SU-DHL-6 (cell line): ENCODE measurements at regions not wholly inside any gene's neighbourhood (a gene's known extent, or its start where the extent isn't known, plus 50 kb on each side); places are given as distances from the start of the nearest gene placed in this dataset.

ENCODE experiments used
- H2AFZ ChIP-seq: fragments of 200-600 bp; sonication (generic); 2 replicates; pipeline ENCODE4 v1.6.1; 2014; ENCODE audit warnings: low read depth, mild to moderate bottlenecking, moderate library complexity, mixed read lengths, antibody characterized with exemption, low read length; ENCODE audit not compliant: severe bottlenecking
- H3F3A ChIP-seq: fragments of 200-600 bp; shearing (Covaris generic); 2 replicates; pipeline ENCODE4 v1.6.0; 2016; ENCODE audit warnings: antibody characterized with exemption, mild to moderate bottlenecking; ENCODE audit not compliant: insufficient read depth
- H3K27ac ChIP-seq: fragments of 200-600 bp; sonication (generic); 2 replicates; pipeline ENCODE4 v1.5.1; 2016; ENCODE audit warnings: low read depth, mild to moderate bottlenecking, low read length, moderate library complexity, mixed read lengths
- H3K27me3 ChIP-seq: fragments of 200-600 bp; sonication (generic), shearing (Covaris generic); 2 replicates; pipeline ENCODE4 v1.6.0; 2014; ENCODE audit warnings: mild to moderate bottlenecking, low read length
- H3K36me3 ChIP-seq: fragments of 200-600 bp; sonication (generic); 2 replicates; pipeline ENCODE4 v1.6.1; 2014; ENCODE audit warnings: mild to moderate bottlenecking, low read length, mixed read lengths
- H3K4me2 ChIP-seq: fragments of 300-600, 200-600 bp; shearing (Covaris generic), sonication (generic); 2 replicates; pipeline ENCODE4 v1.6.0; 2014; ENCODE audit warnings: low read length, low read depth, mild to moderate bottlenecking; ENCODE audit not compliant: poor library complexity, severe bottlenecking
- H3K4me3 ChIP-seq: fragments of 200-600 bp; sonication (generic); 2 replicates; pipeline ENCODE4 v1.5.1; 2014; ENCODE audit warnings: antibody characterized with exemption, low read length, mild to moderate bottlenecking, mixed read lengths; ENCODE audit not compliant: insufficient read depth, poor library complexity, severe bottlenecking
- H3K79me2 ChIP-seq: fragments of 200-600 bp; sonication (generic); 2 replicates; pipeline ENCODE4 v1.6.1; 2014; ENCODE audit warnings: mild to moderate bottlenecking, low read length, moderate library complexity; ENCODE audit not compliant: insufficient read depth
- H3K9ac ChIP-seq: fragments of 200-600 bp; sonication (generic); 2 replicates; pipeline ENCODE4 v1.7.0; 2014; ENCODE audit warnings: mild to moderate bottlenecking, low read length
- H3K9me2 ChIP-seq: fragments of 200-600 bp; sonication (generic); replicated peaks from 2 replicates; pipeline ENCODE4 v1.6.1; 2014; ENCODE audit warnings: low read length; ENCODE audit not compliant: insufficient read depth
- H3K9me3 ChIP-seq: fragments of 200-600 bp; sonication (generic); 2 replicates; pipeline ENCODE4 v1.6.1; 2014; ENCODE audit warnings: low read length, mixed read lengths; ENCODE audit not compliant: insufficient read depth
- H4K20me1 ChIP-seq: fragments of 200-600 bp; sonication (generic); 2 replicates; pipeline ENCODE4 v1.6.1; 2014; ENCODE audit warnings: low read depth, mild to moderate bottlenecking, antibody characterized with exemption, low read length, moderate library complexity, mixed read lengths
- EZH2phosphoT487 ChIP-seq: fragments of 200-600 bp; sonication (generic), shearing (Covaris generic); conservative IDR thresholded peaks from 2 replicates; pipeline ENCODE4 v1.6.1; 2018; ENCODE audit warnings: mild to moderate bottlenecking, antibody characterized with exemption, low read length, moderate library complexity, mixed read lengths
- TF ChIP-seq, protein P1 (sequence below): fragments of 200-600 bp; sonication (generic); IDR thresholded peaks from one replicate; pipeline ENCODE4 v1.5.1; 2017; ENCODE audit warnings: antibody characterized with exemption, mild to moderate bottlenecking, low read length, moderate library complexity; ENCODE audit not compliant: insufficient read depth, poor library complexity, severe bottlenecking

GRCh38 chr18:10379522-10379921 lies 74.9 kb upstream of the APCDD1 start:
- no peaks in the 10 kb centered on the region for H3K27me3 ChIP-seq
- no peaks in the 10 kb centered on the region for H3K79me2 ChIP-seq

GRCh38 chr18:10381516-10381915 lies 72.9 kb upstream of the APCDD1 start:
- no peaks in the 10 kb centered on the region for H3K36me3 ChIP-seq
- H2AFZ ChIP-seq: no peak overlapping the region
- H3K27ac ChIP-seq: no peak overlapping the region
- no peak overlapping the region for H3K9ac ChIP-seq
- no peaks in the 10 kb centered on the region for H4K20me1 ChIP-seq
- no peak for TF ChIP-seq EZH2phosphoT487
- TF ChIP-seq, protein P1, sequence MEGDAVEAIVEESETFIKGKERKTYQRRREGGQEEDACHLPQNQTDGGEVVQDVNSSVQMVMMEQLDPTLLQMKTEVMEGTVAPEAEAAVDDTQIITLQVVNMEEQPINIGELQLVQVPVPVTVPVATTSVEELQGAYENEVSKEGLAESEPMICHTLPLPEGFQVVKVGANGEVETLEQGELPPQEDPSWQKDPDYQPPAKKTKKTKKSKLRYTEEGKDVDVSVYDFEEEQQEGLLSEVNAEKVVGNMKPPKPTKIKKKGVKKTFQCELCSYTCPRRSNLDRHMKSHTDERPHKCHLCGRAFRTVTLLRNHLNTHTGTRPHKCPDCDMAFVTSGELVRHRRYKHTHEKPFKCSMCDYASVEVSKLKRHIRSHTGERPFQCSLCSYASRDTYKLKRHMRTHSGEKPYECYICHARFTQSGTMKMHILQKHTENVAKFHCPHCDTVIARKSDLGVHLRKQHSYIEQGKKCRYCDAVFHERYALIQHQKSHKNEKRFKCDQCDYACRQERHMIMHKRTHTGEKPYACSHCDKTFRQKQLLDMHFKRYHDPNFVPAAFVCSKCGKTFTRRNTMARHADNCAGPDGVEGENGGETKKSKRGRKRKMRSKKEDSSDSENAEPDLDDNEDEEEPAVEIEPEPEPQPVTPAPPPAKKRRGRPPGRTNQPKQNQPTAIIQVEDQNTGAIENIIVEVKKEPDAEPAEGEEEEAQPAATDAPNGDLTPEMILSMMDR: no peak
- no peaks in the 10 kb centered on the region for H3K9me3 ChIP-seq
- H3K4me3 ChIP-seq: no peak overlapping the region
- H3K4me2 ChIP-seq: no peak overlapping the region
- H3K27me3 ChIP-seq: no peaks in the 10 kb centered on the region
- H3K79me2 ChIP-seq: no peaks in the 10 kb centered on the region
- H3F3A ChIP-seq: no peaks in the 10 kb centered on the region
- H3K9me2 ChIP-seq: no peaks in the 10 kb centered on the region

More at GRCh38 chr18:10379522-10379921, 74.9 kb upstream of the APCDD1 start:
- H3K9ac ChIP-seq: no peak overlapping the region
- H3K9me3 ChIP-seq: no peaks in the 10 kb centered on the region
- H3F3A ChIP-seq: no peaks in the 10 kb centered on the region
- H3K36me3 ChIP-seq: no peaks in the 10 kb centered on the region
- H3K4me3 ChIP-seq: no peak overlapping the region
- H3K27ac ChIP-seq: no peak overlapping the region
- no peak for TF ChIP-seq EZH2phosphoT487
- TF ChIP-seq, protein P1: no peak
- H2AFZ ChIP-seq: no peak overlapping the region
- H4K20me1 ChIP-seq: no peaks in the 10 kb centered on the region
- no peak overlapping the region for H3K4me2 ChIP-seq
- H3K9me2 ChIP-seq: no peaks in the 10 kb centered on the region

DNA sequence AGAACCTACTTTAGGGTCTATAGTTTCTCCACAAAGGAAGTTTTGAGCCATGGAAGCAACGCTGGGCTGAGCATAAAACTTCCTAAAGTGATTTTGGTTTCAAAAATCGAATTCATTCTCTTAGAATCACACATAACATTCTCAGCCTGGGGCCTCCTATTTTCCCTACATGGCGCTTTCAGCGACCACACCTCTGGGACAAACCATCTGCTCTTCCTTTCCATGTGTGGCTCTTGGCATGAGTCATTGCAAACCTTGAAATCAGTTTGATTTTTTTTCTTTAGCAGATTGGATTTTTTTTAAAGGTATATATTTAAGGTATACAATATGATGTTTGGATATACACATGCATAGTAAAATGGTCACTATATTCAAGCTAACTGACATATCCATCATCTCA lies 72.5 kb upstream of the APCDD1 start:
- H3K9me3 ChIP-seq: no peaks in the 10 kb centered on the region
- no peaks in the 10 kb centered on the region for H3K79me2 ChIP-seq
- no peak overlapping the region for H3K4me2 ChIP-seq
- H3K36me3 ChIP-seq: no peaks in the 10 kb centered on the region
- H3K9me2 ChIP-seq: no peaks in the 10 kb centered on the region
- H3K27ac ChIP-seq: no peak overlapping the region
- TF ChIP-seq, protein P1: no peak
- no peak for TF ChIP-seq EZH2phosphoT487
- H4K20me1 ChIP-seq: no peaks in the 10 kb centered on the region
- no peak overlapping the region for H3K9ac ChIP-seq
- no peaks in the 10 kb centered on the region for H3K27me3 ChIP-seq
- no peak overlapping the region for H2AFZ ChIP-seq
- H3F3A ChIP-seq: no peaks in the 10 kb centered on the region
- H3K4me3 ChIP-seq: no peak overlapping the region
